ENCODE measurements at regions not wholly inside any gene's neighbourhood (a gene's known extent, or its start where the extent isn't known, plus 50 kb on each side); places are given as distances from the start of the nearest gene placed in this dataset.

DNA sequence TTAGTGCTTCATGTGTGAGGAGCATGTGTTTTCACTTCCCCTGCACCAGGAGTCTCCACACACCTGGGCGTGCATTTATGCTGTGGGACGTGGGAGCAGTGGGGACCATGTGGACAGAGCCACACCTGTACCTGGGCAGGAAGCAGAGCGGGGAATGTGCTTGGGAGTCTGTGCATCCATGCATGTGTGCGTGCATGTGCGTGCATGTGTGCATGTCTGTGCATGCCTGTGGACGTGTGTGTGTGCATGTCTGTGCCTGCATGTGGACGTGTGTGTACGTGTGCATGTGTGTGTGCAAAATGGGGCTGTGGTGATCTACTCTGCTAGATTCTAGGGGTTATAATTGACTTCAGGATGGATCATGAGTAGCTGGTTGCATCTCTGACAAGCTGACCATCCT lies 224.0 kb upstream of the GMDS start:
- Histone ChIP-seq H3F3A (ENCODE audit: insufficient read depth, low read depth) (no peaks in the 10 kb centered on the region), H3K36me3 (ENCODE audit: low read depth) (no peaks in the 10 kb centered on the region), H3K79me2 (ENCODE audit: low read depth) (no peaks in the 10 kb centered on the region), H3K4me1 (replicated peaks; ENCODE audit: insufficient read depth) (peaks cover 4% of the 10 kb centered on the region; the same call in 1 of the 2 replicates), H3K9me2 (ENCODE audit: insufficient read depth) (no peaks in the 10 kb centered on the region), H3K27ac (no peak overlapping the region), H4K20me1 (ENCODE audit: insufficient read depth) (no peaks in the 10 kb centered on the region), H2AFZ (no peak overlapping the region), H3K27me3 (ENCODE audit: insufficient read depth, low read depth) (no peaks in the 10 kb centered on the region), H3K4me2 (no peak overlapping the region), H3K9me3 (ENCODE audit: insufficient read depth, low read depth) (no peaks in the 10 kb centered on the region), H3K4me3 (no peak overlapping the region)
- CTCF ChIA-PET, result no interaction called here
- BruUV-seq (replicated peaks), result no TSS peak
- POLR2A ChIA-PET (ENCODE audit: unreplicated experiment), result no interaction called here
- DNase-seq, result no peak
- TF ChIP-seq, protein P1, sequence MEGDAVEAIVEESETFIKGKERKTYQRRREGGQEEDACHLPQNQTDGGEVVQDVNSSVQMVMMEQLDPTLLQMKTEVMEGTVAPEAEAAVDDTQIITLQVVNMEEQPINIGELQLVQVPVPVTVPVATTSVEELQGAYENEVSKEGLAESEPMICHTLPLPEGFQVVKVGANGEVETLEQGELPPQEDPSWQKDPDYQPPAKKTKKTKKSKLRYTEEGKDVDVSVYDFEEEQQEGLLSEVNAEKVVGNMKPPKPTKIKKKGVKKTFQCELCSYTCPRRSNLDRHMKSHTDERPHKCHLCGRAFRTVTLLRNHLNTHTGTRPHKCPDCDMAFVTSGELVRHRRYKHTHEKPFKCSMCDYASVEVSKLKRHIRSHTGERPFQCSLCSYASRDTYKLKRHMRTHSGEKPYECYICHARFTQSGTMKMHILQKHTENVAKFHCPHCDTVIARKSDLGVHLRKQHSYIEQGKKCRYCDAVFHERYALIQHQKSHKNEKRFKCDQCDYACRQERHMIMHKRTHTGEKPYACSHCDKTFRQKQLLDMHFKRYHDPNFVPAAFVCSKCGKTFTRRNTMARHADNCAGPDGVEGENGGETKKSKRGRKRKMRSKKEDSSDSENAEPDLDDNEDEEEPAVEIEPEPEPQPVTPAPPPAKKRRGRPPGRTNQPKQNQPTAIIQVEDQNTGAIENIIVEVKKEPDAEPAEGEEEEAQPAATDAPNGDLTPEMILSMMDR (conservative IDR thresholded peaks at IDR 0.05), result no peak
- TF ChIP-seq EZH2 (IDR thresholded peaks at IDR 0.05; ENCODE audit: low read depth), result no peak
- intact Hi-C loops (cut with micrococcal nuclease; ENCODE audit: unreplicated experiment), result no loop called here

DNA sequence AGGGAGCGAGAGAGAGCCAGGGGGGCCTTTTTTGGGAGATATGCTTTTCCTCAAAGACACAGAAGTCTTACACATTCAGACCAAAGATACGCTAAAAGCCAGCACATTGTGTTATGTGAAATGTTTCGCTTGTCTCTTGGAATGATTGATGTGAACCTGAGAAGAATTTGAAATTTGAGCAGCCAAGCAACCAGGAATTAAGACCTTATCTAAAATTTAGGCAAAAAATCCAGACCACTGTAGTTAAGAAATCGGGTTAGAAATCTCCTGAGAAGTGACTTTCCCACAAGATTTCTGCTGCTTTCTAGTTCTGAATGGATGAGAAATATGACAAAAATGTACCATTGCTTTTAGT lies 223.2 kb upstream of the GMDS start:
- intact Hi-C loops (cut with micrococcal nuclease; ENCODE audit: unreplicated experiment), result no loop called here
- H3F3A ChIP-seq (ENCODE audit: insufficient read depth, low read depth), result no peaks in the 10 kb centered on the region
- H3K9me3 ChIP-seq (ENCODE audit: insufficient read depth, low read depth), result no peaks in the 10 kb centered on the region
- no peaks in the 10 kb centered on the region for H3K9me2 ChIP-seq (ENCODE audit: insufficient read depth)
- no peak overlapping the region for H3K4me2 ChIP-seq
- no peaks in the 10 kb centered on the region for H3K36me3 ChIP-seq (ENCODE audit: low read depth)
- ChIA-PET CTCF (no interaction called here), POLR2A (ENCODE audit: unreplicated experiment) (no interaction called here)
- H3K79me2 ChIP-seq (ENCODE audit: low read depth), result no peaks in the 10 kb centered on the region
- BruUV-seq (replicated peaks), result no TSS peak
- no peaks in the 10 kb centered on the region for H3K27me3 ChIP-seq (ENCODE audit: insufficient read depth, low read depth)
- peaks cover 8% of the 10 kb centered on the region; the same call in 1 of the 2 replicates for H3K4me1 ChIP-seq (replicated peaks; ENCODE audit: insufficient read depth)
- peak in 1 of 2 experiments; percentile 35 for DNase-seq
- H3K27ac ChIP-seq, result no peak overlapping the region
- H4K20me1 ChIP-seq (ENCODE audit: insufficient read depth), result no peaks in the 10 kb centered on the region
- no peak overlapping the region for H2AFZ ChIP-seq
- no peak for TF ChIP-seq EZH2 (IDR thresholded peaks at IDR 0.05; ENCODE audit: low read depth)
- TF ChIP-seq, protein P1 (conservative IDR thresholded peaks at IDR 0.05), result no peak
- H3K4me3 ChIP-seq, result no peak overlapping the region

GRCh38 chr6:2467929-2468600 lies 222.7 kb upstream of the GMDS start:
- no peak for DNase-seq
- no peaks in the 10 kb centered on the region for H3F3A ChIP-seq (ENCODE audit: insufficient read depth, low read depth)
- H3K4me2 ChIP-seq, result no peak overlapping the region
- BruUV-seq (replicated peaks), result no TSS peak
- H3K4me1 ChIP-seq (replicated peaks; ENCODE audit: insufficient read depth), result peaks cover 8% of the 10 kb centered on the region; the same call in 1 of the 2 replicates
- no peak overlapping the region for H2AFZ ChIP-seq
- CTCF ChIA-PET, result no interaction called here
- intact Hi-C loops (cut with micrococcal nuclease; ENCODE audit: unreplicated experiment), result no loop called here
- H3K9me2 ChIP-seq (ENCODE audit: insufficient read depth), result no peaks in the 10 kb centered on the region
- no peaks in the 10 kb centered on the region for H3K79me2 ChIP-seq (ENCODE audit: low read depth)
- no peaks in the 10 kb centered on the region for H3K27me3 ChIP-seq (ENCODE audit: insufficient read depth, low read depth)
- no peaks in the 10 kb centered on the region for H4K20me1 ChIP-seq (ENCODE audit: insufficient read depth)
- H3K9me3 ChIP-seq (ENCODE audit: insufficient read depth, low read depth), result no peaks in the 10 kb centered on the region
- no peaks in the 10 kb centered on the region for H3K36me3 ChIP-seq (ENCODE audit: low read depth)
- POLR2A ChIA-PET (ENCODE audit: unreplicated experiment), result interaction anchor here (0.6 kb wide), 1 partner anchor 17 kb away, joined by 12 read pairs; no protein-coding TSS in a partner anchor
- TF ChIP-seq, protein P1 (conservative IDR thresholded peaks at IDR 0.05), result no peak
- no peak for TF ChIP-seq EZH2 (IDR thresholded peaks at IDR 0.05; ENCODE audit: low read depth)
- no peak overlapping the region for H3K27ac ChIP-seq
- no peak overlapping the region for H3K4me3 ChIP-seq
